ENCODE measurements at regions not wholly inside any gene's neighbourhood (a gene's known extent, or its start where the extent isn't known, plus 50 kb on each side); places are given as distances from the start of the nearest gene placed in this dataset.

DNA sequence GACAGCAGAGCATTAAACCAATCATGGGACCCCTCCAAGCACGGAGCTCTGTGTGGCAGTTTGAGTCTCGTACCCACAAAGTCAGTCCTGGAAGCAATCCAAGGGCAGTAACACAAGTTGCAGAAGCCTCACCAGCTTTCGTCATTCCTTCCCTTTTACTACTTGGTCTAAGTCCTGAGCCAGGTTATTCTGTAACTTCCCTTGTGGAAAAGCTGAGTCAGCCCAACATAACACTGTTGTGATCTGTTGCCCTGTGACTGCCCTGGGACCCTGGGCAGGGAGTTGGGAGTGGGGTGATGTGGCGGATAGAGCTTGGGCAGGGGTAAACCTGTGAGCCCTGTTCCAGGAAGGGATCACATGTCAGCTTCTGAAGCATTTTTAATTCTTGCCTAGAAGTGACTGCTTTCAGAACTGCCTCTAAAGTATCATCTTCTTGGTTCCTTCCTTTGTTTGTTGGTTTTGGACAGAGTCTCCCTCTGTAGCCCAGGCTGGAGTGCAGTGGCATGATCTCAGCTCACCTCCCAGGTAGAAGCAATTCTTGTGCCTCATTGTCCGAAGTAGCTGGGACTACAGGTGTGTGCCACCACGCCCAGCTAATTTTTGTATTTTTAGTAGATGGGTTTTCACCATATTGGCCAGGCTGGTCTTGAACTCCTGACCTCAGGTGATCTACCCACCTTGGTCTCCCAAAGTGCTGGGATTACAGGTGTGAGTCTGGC, 183.7 kb upstream of the JAG1 start:
- TF ChIP-seq CTCF (IDR thresholded peaks at IDR 0.05; ENCODE audit: poor library complexity, severe bottlenecking) (no peak), EP300 (conservative IDR thresholded peaks at IDR 0.05; ENCODE audit: poor library complexity, severe bottlenecking) (no peak), TAF1 (IDR thresholded peaks at IDR 0.05; ENCODE audit: low read depth) (no peak), SMC3 (conservative IDR thresholded peaks at IDR 0.05; ENCODE audit: poor library complexity) (no peak), RAD21 (conservative IDR thresholded peaks at IDR 0.05) (no peak), EZH2 (IDR thresholded peaks at IDR 0.05; ENCODE audit: borderline replicate concordance, insufficient read depth, low read length, poor library complexity, severe bottlenecking) (no peak), POLR2AphosphoS5 (IDR thresholded peaks at IDR 0.05) (no peak), MXI1 (conservative IDR thresholded peaks at IDR 0.05; ENCODE audit: poor library complexity, severe bottlenecking) (no peak)
- TF ChIP-seq, protein P1, sequence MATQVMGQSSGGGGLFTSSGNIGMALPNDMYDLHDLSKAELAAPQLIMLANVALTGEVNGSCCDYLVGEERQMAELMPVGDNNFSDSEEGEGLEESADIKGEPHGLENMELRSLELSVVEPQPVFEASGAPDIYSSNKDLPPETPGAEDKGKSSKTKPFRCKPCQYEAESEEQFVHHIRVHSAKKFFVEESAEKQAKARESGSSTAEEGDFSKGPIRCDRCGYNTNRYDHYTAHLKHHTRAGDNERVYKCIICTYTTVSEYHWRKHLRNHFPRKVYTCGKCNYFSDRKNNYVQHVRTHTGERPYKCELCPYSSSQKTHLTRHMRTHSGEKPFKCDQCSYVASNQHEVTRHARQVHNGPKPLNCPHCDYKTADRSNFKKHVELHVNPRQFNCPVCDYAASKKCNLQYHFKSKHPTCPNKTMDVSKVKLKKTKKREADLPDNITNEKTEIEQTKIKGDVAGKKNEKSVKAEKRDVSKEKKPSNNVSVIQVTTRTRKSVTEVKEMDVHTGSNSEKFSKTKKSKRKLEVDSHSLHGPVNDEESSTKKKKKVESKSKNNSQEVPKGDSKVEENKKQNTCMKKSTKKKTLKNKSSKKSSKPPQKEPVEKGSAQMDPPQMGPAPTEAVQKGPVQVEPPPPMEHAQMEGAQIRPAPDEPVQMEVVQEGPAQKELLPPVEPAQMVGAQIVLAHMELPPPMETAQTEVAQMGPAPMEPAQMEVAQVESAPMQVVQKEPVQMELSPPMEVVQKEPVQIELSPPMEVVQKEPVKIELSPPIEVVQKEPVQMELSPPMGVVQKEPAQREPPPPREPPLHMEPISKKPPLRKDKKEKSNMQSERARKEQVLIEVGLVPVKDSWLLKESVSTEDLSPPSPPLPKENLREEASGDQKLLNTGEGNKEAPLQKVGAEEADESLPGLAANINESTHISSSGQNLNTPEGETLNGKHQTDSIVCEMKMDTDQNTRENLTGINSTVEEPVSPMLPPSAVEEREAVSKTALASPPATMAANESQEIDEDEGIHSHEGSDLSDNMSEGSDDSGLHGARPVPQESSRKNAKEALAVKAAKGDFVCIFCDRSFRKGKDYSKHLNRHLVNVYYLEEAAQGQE (IDR thresholded peaks at IDR 0.05; ENCODE audit: borderline replicate concordance), result no peak
- Histone ChIP-seq H3K79me2 (replicated peaks; ENCODE audit: insufficient read depth, low read length) (no peaks in the 10 kb centered on the region), H3K9ac (ENCODE audit: low read length) (no peak overlapping the region), H3K9me3 (ENCODE audit: low read length) (no peaks in the 10 kb centered on the region), H2AFZ (ENCODE audit: low read depth, low read length) (no peak overlapping the region), H3K9me2 (ENCODE audit: insufficient read depth, low read length) (no peaks in the 10 kb centered on the region), H3F3A (ENCODE audit: insufficient read depth, low read length, poor library complexity, severe bottlenecking) (no peaks in the 10 kb centered on the region), H4K20me1 (ENCODE audit: insufficient read depth) (no peaks in the 10 kb centered on the region), H3K4me3 (ENCODE audit: low read length) (no peak overlapping the region), H3K27me3 (ENCODE audit: insufficient read depth, low read depth, low read length) (no peaks in the 10 kb centered on the region), H3K36me3 (ENCODE audit: insufficient read depth, low read length) (no peaks in the 10 kb centered on the region), H3K4me2 (ENCODE audit: low read length) (no peak overlapping the region), H3K27ac (ENCODE audit: low read length) (no peak overlapping the region)

- no peak overlapping the region for H3K4me3 ChIP-seq (ENCODE audit: low read length)
- H3K36me3 ChIP-seq (ENCODE audit: insufficient read depth, low read length), result no peaks in the 10 kb centered on the region
- no peaks in the 10 kb centered on the region for H3K9me2 ChIP-seq (ENCODE audit: insufficient read depth, low read length)
- TF ChIP-seq MXI1 (conservative IDR thresholded peaks at IDR 0.05; ENCODE audit: poor library complexity, severe bottlenecking) (no peak), TAF1 (IDR thresholded peaks at IDR 0.05; ENCODE audit: low read depth) (no peak), RAD21 (conservative IDR thresholded peaks at IDR 0.05) (no peak), EZH2 (IDR thresholded peaks at IDR 0.05; ENCODE audit: borderline replicate concordance, insufficient read depth, low read length, poor library complexity, severe bottlenecking) (no peak), CTCF (IDR thresholded peaks at IDR 0.05; ENCODE audit: poor library complexity, severe bottlenecking) (no peak), EP300 (conservative IDR thresholded peaks at IDR 0.05; ENCODE audit: poor library complexity, severe bottlenecking) (no peak), SMC3 (conservative IDR thresholded peaks at IDR 0.05; ENCODE audit: poor library complexity) (no peak), POLR2AphosphoS5 (IDR thresholded peaks at IDR 0.05) (no peak)
- TF ChIP-seq, protein P1 (IDR thresholded peaks at IDR 0.05; ENCODE audit: borderline replicate concordance), result no peak
- no peaks in the 10 kb centered on the region for H3K27me3 ChIP-seq (ENCODE audit: insufficient read depth, low read depth, low read length)
- H3K9ac ChIP-seq (ENCODE audit: low read length), result no peak overlapping the region
- no peak overlapping the region for H3K4me2 ChIP-seq (ENCODE audit: low read length)
- no peak overlapping the region for H2AFZ ChIP-seq (ENCODE audit: low read depth, low read length)
- H3K9me3 ChIP-seq (ENCODE audit: low read length), result no peaks in the 10 kb centered on the region
- H3F3A ChIP-seq (ENCODE audit: insufficient read depth, low read length, poor library complexity, severe bottlenecking), result no peaks in the 10 kb centered on the region
- no peak overlapping the region for H3K27ac ChIP-seq (ENCODE audit: low read length)
- H3K79me2 ChIP-seq (replicated peaks; ENCODE audit: insufficient read depth, low read length), result no peaks in the 10 kb centered on the region
- no peaks in the 10 kb centered on the region for H4K20me1 ChIP-seq (ENCODE audit: insufficient read depth)
Observed at GRCh38 chr20:10861090-10861489, 187.3 kb upstream of the JAG1 start.

Data from neural cell (in vitro differentiated cells).